Fibroblast of lung (primary cell): ENCODE measurements at regions not wholly inside any gene's neighbourhood (a gene's known extent, or its start where the extent isn't known, plus 50 kb on each side); places are given as distances from the start of the nearest gene placed in this dataset.

Experiments used
- EZH2 ChIP-seq: IDR thresholded peaks from 2 replicates; pipeline ENCODE4 v1.5.1; 2012; ENCODE audit warnings: low read length, control low read depth, mild to moderate bottlenecking; ENCODE audit errors: missing control alignments
- TF ChIP-seq, protein P1 (sequence below), 2 donors: IDR thresholded peaks in 1 of 2; conservative IDR thresholded peaks in 1 of 2; 1 replicate in 1 of 2; 2 replicates in 1 of 2; pipeline ENCODE4 v1.5.1; 2011 to 2012; ENCODE audit warnings: low read length in 2 of 2, control low read depth in 1 of 2, inconsistent platforms in 1 of 2, low read depth in 1 of 2, mild to moderate bottlenecking in 1 of 2

DNA sequence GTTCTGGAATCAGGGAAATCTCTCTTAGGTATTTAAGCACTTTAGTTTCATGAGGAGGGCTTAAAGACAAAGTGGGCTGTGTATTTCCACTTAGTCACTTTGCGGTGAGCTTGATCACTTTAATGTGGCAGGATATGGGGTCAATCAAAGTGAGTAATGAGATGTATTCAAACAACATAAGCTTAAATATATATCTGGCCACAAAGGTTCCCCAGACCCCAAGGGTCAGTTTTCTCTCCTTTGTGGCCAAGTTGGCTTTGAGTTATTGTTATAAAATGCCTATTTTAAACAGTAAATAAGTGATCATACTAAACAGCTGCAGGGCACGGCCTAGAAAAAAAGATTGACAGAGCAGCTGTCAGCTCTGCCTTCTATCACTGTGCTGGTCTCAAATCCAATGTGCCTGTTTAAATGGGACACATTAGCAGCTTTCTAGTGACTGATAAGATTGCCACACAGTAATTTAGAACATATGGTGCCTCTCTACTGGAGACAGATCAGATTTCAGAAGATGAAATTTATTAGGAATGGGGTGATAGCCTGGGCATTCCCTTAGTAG, 363.9 kb downstream of the AGTPBP1 start:
- TF ChIP-seq, protein P1, sequence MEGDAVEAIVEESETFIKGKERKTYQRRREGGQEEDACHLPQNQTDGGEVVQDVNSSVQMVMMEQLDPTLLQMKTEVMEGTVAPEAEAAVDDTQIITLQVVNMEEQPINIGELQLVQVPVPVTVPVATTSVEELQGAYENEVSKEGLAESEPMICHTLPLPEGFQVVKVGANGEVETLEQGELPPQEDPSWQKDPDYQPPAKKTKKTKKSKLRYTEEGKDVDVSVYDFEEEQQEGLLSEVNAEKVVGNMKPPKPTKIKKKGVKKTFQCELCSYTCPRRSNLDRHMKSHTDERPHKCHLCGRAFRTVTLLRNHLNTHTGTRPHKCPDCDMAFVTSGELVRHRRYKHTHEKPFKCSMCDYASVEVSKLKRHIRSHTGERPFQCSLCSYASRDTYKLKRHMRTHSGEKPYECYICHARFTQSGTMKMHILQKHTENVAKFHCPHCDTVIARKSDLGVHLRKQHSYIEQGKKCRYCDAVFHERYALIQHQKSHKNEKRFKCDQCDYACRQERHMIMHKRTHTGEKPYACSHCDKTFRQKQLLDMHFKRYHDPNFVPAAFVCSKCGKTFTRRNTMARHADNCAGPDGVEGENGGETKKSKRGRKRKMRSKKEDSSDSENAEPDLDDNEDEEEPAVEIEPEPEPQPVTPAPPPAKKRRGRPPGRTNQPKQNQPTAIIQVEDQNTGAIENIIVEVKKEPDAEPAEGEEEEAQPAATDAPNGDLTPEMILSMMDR (conservative IDR thresholded peaks at IDR 0.05 in 1 of 2, IDR thresholded peaks at IDR 0.05 in 1 of 2; ENCODE audit: low read depth in 1 of 2, low read length in 2 of 2): no peak
- no peak for TF ChIP-seq EZH2
